B cell (primary cell): ENCODE measurements at regions not wholly inside any gene's neighbourhood (a gene's known extent, or its start where the extent isn't known, plus 50 kb on each side); places are given as distances from the start of the nearest gene placed in this dataset.

Experiments
- ATAC-seq: fragments of 200-7000 bp; cut with Tn5 transposase; one replicate; pipeline ENCODE4 v1.10.0; 2021; ENCODE audit warnings: low read depth, mild to moderate bottlenecking, moderate number of reproducible peaks, moderate library complexity
- CTCF ChIA-PET: fragments of 350-600 bp; sonication (Branson Sonifier 250); formaldehyde crosslinking; loops from one replicate; lab custom pipeline; 2021; ENCODE audit warnings: antibody characterized with exemption, inconsistent platforms; lab: Charles Lee
- POLR2A ChIA-PET: fragments of 350-600 bp; sonication (Branson Sonifier 250); formaldehyde crosslinking; loops from one replicate; lab custom pipeline; 2021; ENCODE audit warnings: antibody characterized with exemption; lab: Charles Lee
- DNase-seq: peaks from one replicate; pipeline ENCODE4 v3.0.0; 2013
- H2AFZ ChIP-seq: 2 replicates; pipeline ENCODE4 v1.6.1; 2012; ENCODE audit warnings: mild to moderate bottlenecking, low read depth, low read length; ENCODE audit not compliant: insufficient read depth, poor library complexity, severe bottlenecking
- H3K27ac ChIP-seq, 2 donors: 1 replicate in 1 of 2; 2 replicates in 1 of 2; pipeline ENCODE4 v1.5.1; 2012 to 2013; ENCODE audit warnings: low read length in 2 of 2, mild to moderate bottlenecking in 2 of 2, moderate library complexity in 1 of 2
- H3K27me3 ChIP-seq, 4 experiments: fragments of 200-600 bp in 1 of 4; sonication (generic) in 1 of 4; replicated peaks in 1 of 4; 1 replicate in 2 of 4; 2 replicates in 2 of 4; pipeline versions ENCODE4 v1.6.1 to v1.7.0; 2013 to 2016; ENCODE audit warnings: low read length in 3 of 4, mild to moderate bottlenecking in 2 of 4, mixed read lengths in 1 of 4, moderate library complexity in 1 of 4; ENCODE audit not compliant: insufficient read depth in 4 of 4, control insufficient read depth in 3 of 4; ENCODE audit errors: control extremely low read depth in 1 of 4
- H3K36me3 ChIP-seq, 2 experiments: replicated peaks in 1 of 2; 1 replicate in 1 of 2; 2 replicates in 1 of 2; pipeline versions ENCODE4 v1.6.1 to v1.7.1; 2013; ENCODE audit warnings: low read length in 1 of 2; ENCODE audit not compliant: insufficient read depth in 2 of 2, control insufficient read depth in 1 of 2; ENCODE audit errors: control extremely low read depth in 1 of 2, extremely low read depth in 1 of 2
- H3K4me1 ChIP-seq, 2 donors: fragments of 200-600 bp in 1 of 2; sonication (generic) in 1 of 2; 1 replicate in 1 of 2; 2 replicates in 1 of 2; pipeline versions ENCODE4 v1.5.1 to v1.6.1; 2013 to 2017; ENCODE audit warnings: low read length in 2 of 2; ENCODE audit not compliant: control insufficient read depth in 2 of 2, insufficient read depth in 2 of 2
- H3K4me2 ChIP-seq: replicated peaks from 2 replicates; pipeline ENCODE3; 2012; ENCODE audit warnings: mild to moderate bottlenecking, low read depth, low read length; ENCODE audit not compliant: poor library complexity, severe bottlenecking
- H3K4me3 ChIP-seq, 5 experiments: fragments of 200-600 bp in 1 of 5; sonication (generic) in 1 of 5; 1 replicate in 3 of 5; 2 replicates in 2 of 5; pipeline versions ENCODE4 v1.5.1 to v1.7.0; 2011 to 2016; ENCODE audit warnings: low read length in 4 of 5, mild to moderate bottlenecking in 4 of 5, low read depth in 2 of 5, control low read depth in 1 of 5, moderate library complexity in 1 of 5; ENCODE audit not compliant: insufficient read depth in 1 of 5; ENCODE audit errors: control extremely low read depth in 1 of 5, extremely low read depth in 1 of 5
- H3K79me2 ChIP-seq: fragments of 200-600 bp; sonication (generic); one replicate; pipeline ENCODE4 v1.6.0; 2016; ENCODE audit warnings: low read length; ENCODE audit not compliant: control insufficient read depth, insufficient read depth
- H3K9ac ChIP-seq: fragments of 200-600 bp; sonication (generic); 2 replicates; pipeline ENCODE4 v1.6.1; 2017; ENCODE audit warnings: mild to moderate bottlenecking, low read length, moderate library complexity
- H3K9me3 ChIP-seq, 3 donors: one replicate each; pipeline versions ENCODE4 v1.6.1 to v1.7.1; 2013; ENCODE audit warnings: low read length in 2 of 3; ENCODE audit not compliant: control insufficient read depth in 2 of 3, insufficient read depth in 1 of 3; ENCODE audit errors: control extremely low read depth in 1 of 3
- H4K20me1 ChIP-seq: 2 replicates; pipeline ENCODE4 v1.6.0; 2012; ENCODE audit warnings: mild to moderate bottlenecking, low read length; ENCODE audit not compliant: insufficient read depth, control insufficient read depth, poor library complexity, severe bottlenecking
- H3K27ac Mint-ChIP-seq: one replicate; pipeline ENCODE4 v1.8.0; 2021; ENCODE audit warnings: mixed read lengths
- H3K27me3 Mint-ChIP-seq: one replicate; pipeline ENCODE4 v1.8.0; 2021; ENCODE audit warnings: mixed read lengths
- H3K4me1 Mint-ChIP-seq: one replicate; pipeline ENCODE4 v1.8.0; 2021; ENCODE audit warnings: mixed read lengths
- H3K4me3 Mint-ChIP-seq: one replicate; pipeline ENCODE4 v1.8.0; 2021; ENCODE audit warnings: mixed read lengths
- H3K9me3 Mint-ChIP-seq: one replicate; pipeline ENCODE4 v1.8.0; 2022; ENCODE audit warnings: mixed read lengths; ENCODE audit not compliant: insufficient read depth
- CTCF ChIP-seq: fragments of 200-600 bp; IDR thresholded peaks from one replicate; pipeline ENCODE4 v1.8.0; 2022; ENCODE audit warnings: antibody characterized with exemption, mild to moderate bottlenecking
- EZH2 ChIP-seq: IDR thresholded peaks from 2 replicates; pipeline ENCODE4 v1.6.1; 2012; ENCODE audit warnings: borderline replicate concordance, low read depth, mild to moderate bottlenecking, moderate library complexity, low read length; ENCODE audit not compliant: insufficient read depth, poor library complexity, severe bottlenecking
- WGBS: methylation state at CpG from one replicate; pipeline ENCODE4 v1.1.5; 2013; ENCODE audit warnings: missing lambda C conversion rate; ENCODE audit not compliant: insufficient coverage; 5-methylcytosine and 5-hydroxymethylcytosine counted together
- intact Hi-C: fragments of 100-400 bp; cut with micrococcal nuclease; formaldehyde crosslinking; loops from one replicate; pipeline ENCODE4 v1.10.0; 2022

- H3K27ac ChIP-seq = no peak overlapping the region
- no CpG with 5 or more reads among the region's 1 CpG for WGBS
Measured at GRCh38 chr5:12322042-12322441, 417.8 kb upstream of the CTNND2 start.

GRCh38 chr5:12320331-12320730 lies 416.1 kb upstream of the CTNND2 start:
- no peak for TF ChIP-seq EZH2
- TF ChIP-seq CTCF = no peak
- H3K27ac Mint-ChIP-seq = no peak overlapping the region
- no peak for DNase-seq

More at GRCh38 chr5:12322042-12322441, 417.8 kb upstream of the CTNND2 start:
- TF ChIP-seq CTCF = no peak
- TF ChIP-seq EZH2 = no peak
- Mint-ChIP-seq H3K4me1 (no peaks in the 10 kb centered on the region), H3K4me3 (no peak overlapping the region), H3K27me3 (no peaks in the 10 kb centered on the region), H3K27ac (no peak overlapping the region), H3K9me3 (peaks cover 11% of the 10 kb centered on the region)
- Histone ChIP-seq H3K9ac (no peak overlapping the region), H3K4me1 (no peaks in the 10 kb centered on the region), H3K79me2 (no peaks in the 10 kb centered on the region), H3K4me2 (no peak overlapping the region), H3K9me3 (peaks cover 0 to 7% (median 0%) of the 10 kb centered on the region in 3 donors), H3K27me3 (no peaks in the 10 kb centered on the region), H2AFZ (no peak overlapping the region), H4K20me1 (no peaks in the 10 kb centered on the region), H3K36me3 (no peaks in the 10 kb centered on the region), H3K4me3 (no peak overlapping the region)
- DNase-seq = no peak
- intact Hi-C loops = no loop called here
- no peak for ATAC-seq
- CTCF ChIA-PET = no interaction called here
- POLR2A ChIA-PET = no interaction called here

More at GRCh38 chr5:12320331-12320730, 416.1 kb upstream of the CTNND2 start:
- Histone ChIP-seq H2AFZ (no peak overlapping the region), H3K4me3 (no peak overlapping the region), H3K9me3 (peaks cover 0 to 7% (median 0%) of the 10 kb centered on the region in 3 donors), H3K4me1 (no peaks in the 10 kb centered on the region), H3K9ac (no peak overlapping the region), H4K20me1 (no peaks in the 10 kb centered on the region), H3K4me2 (no peak overlapping the region), H3K27ac (no peak overlapping the region), H3K27me3 (no peaks in the 10 kb centered on the region), H3K36me3 (no peaks in the 10 kb centered on the region), H3K79me2 (no peaks in the 10 kb centered on the region)
- H3K9me3 Mint-ChIP-seq = peaks cover 8% of the 10 kb centered on the region
- no peak overlapping the region for H3K4me3 Mint-ChIP-seq
- WGBS = 67% methylated on average over 3 of the region's 3 CpGs
- no peaks in the 10 kb centered on the region for H3K27me3 Mint-ChIP-seq
- ATAC-seq = no peak
- CTCF ChIA-PET = no interaction called here
- intact Hi-C loops = no loop called here
- POLR2A ChIA-PET = no interaction called here
- H3K4me1 Mint-ChIP-seq = no peaks in the 10 kb centered on the region
